ENCODE measurements at regions not wholly inside any gene's neighbourhood (a gene's known extent, or its start where the extent isn't known, plus 50 kb on each side); places are given as distances from the start of the nearest gene placed in this dataset.

DNA sequence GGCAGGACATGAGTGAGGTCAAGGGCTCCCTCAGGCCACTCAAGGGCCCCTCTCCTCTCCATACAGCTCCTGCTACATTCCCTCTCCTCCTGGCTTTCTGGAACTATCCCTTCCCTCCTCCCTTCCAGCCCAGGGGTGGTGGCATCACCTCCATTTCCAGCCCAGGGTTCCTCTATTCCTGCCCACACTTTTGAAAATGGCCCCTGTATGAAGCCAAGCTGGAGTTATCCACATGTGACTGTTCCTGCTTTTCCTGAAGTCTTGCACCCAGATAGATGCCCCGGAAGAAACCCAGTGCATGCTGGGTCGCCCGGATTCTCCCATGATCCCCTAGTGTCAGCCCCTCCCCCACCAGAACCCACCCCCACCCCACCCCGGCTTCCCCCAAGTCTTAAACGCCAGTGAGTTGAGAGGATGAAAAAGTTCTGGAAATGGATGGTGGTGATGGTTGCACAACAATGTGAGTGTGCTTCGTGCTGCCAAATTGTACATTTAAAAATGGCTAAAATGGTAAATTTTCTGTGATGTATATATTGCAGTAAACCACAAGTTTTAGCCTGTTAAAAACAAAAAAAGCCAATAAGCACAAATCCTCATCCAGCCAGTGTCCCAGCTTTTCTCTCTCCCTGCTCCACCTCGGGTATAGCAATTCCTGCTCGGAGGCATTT lies 136.9 kb downstream of the SCARB1 start:
- DNase-seq = no peak

DNA sequence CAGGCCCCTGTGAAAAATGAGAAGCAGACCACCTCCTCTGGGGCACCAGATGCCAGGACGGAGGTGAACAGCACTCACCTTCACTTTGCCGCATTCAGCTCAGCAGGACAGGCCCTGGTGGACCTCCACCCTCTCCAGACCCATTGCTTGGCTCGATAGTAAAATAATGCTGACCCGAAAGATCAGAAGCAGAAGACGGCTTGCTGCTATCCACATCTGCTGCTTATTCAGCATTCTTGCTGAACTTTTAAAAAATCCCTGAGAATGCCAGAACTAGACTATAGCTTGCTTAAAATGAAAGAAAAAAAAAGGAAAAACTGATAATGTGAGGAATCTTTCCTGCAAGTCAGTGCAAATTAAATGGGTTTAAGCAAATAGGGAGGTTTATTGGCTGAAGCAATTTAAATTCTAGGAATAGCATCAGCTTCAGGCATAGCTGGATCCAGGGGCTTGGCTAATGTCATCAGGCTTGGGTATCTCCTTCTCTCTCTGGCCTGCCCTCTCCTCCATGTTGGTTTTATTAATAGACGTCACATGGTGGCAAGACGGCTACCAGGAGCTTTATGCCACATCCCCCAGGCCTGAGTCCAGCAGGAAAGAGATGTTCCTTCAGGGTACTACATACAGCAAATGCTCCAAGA lies 137.9 kb downstream of the SCARB1 start:
- no peak for DNase-seq

DNA sequence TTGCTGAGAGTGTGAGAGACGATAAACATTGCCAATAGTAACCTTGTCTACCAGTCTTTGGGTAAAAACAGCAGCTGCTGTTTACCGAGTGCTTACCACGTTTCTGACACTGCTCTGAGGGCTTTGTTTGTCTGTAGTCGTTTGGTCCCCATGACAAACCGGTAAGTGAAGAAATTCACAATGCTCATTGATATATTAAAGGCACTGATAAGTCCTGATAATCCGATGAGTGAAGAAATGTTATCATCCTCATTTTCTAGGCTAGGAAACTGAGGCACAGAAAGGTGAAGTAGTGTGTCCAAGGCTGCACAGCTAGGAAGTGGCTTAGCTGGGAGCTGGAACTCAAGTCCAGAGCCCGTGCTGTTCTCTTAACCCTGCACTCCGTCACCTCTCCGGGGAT lies 138.6 kb downstream of the SCARB1 start:
- DNase-seq = no peak

DNA sequence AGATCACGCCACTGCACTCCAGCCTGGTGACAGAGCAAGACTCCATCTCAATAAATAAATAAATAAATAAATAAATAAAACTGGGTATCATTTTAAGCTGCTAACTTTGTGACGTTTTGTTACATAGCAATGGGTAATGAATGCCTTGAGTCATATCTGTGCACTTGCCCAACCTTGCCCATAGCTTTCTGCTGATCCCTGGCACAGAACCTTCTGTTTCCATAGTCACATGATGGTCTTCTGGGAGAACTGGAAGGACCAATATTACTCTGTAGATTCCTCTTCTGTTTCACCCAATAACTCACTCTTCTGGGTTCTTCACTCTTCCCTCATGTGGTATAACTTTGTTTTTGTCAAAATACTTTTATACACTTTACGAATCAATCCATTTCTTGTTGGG lies 140.8 kb downstream of the SCARB1 start:
- no peak for DNase-seq

DNA sequence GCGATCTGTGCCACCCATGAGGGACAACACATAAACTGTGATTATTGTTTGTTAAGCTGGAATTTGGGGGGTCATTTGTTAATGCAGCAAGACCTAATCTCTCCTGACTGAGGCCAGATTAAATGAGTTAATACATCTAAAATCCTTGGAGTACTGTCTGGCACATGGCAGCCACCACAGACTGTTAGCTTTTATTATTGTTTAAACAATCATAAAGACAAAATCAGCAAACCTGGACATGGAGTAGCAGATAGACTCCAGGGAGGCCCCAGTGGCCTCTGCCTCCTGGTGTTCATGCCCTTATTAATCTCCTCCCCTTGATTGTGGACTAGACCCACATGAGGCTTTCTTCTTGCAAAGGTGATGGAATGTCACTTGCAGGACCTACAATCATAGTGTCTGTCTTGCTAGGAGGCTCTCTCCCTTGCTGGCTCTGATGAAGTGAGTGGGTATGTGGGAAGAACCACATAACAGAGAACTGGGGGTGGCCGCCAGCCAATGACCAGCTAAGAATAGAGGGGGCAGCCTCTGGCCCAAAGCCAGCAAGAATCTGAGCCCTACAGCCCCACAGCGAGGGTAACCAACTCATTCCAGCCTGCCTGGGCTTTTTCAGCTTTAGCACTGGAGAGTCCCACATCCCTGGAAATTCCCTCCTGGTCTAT lies 142.0 kb downstream of the SCARB1 start:
- no peak for DNase-seq

DNA sequence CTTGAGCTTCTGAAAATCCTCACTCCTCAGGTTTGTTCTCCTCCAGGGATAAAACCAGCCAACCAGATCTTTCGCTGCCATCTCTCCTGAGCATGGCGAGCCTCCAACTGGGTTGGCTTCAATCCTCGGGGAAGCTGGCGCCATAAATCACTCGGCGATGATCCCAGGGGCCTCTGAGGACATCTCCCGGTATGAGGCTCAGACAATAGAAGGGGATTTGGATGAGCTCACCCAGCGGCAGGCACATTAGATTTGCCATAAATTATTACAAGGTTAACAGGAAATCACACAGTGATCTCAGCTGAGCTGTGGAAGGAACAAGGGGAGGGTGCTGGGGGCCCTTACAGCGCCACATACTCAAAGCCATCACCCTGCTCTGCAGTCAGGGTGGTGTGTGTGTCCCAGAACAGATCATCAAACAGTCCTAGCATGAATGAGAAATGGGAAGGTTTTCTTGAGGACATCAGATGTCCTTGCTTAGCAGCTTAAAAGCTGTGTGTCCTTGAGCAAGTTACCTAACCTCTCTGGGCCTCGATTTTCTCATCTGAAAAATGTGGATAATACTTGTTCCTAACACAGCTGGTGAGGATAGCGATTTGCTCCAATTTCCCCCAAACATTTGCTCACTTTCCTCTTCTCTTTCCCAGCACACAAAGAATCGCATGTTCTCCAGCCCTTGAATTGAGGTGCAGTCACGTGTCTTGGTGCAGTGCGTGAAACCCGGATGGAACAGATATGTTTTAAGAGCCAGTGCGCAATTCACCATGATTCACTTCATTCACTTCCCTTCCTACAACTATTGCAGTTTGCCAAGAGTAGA lies 142.8 kb downstream of the SCARB1 start:
- peak; percentile 86 for DNase-seq

DNA sequence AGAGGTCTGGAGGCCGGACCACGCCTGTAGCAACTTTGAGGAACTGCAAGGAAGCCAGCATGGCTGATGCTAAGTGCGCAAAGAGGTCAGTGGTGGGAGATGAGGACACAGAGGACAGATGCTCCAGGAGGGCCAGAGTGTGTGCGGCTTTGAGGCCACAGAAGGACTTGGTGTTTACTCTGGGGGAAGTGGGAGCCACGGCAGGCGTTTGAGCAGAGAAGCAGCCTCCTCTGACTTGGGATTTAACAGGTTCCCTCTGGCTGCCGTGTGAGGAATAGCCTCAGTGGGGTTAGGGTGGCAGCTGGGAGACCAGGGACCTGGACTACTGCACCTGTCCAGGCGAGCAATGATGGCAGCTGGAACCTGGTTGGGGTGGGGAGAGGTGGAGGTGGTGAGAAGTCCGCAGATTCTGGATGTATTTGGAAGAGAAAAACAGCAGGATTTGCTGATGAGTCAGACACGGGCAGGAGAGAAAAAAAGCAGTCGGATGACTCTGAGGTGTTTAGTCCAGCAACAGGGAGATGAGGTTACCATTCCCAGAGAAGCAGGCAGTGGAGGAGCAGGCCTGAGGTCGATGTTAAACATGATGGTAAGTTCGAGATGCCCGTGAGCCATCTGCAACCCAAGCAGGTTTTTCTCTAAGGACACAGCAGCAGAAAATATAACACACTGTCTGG lies 143.5 kb downstream of the SCARB1 start:
- no peak for DNase-seq

DNA sequence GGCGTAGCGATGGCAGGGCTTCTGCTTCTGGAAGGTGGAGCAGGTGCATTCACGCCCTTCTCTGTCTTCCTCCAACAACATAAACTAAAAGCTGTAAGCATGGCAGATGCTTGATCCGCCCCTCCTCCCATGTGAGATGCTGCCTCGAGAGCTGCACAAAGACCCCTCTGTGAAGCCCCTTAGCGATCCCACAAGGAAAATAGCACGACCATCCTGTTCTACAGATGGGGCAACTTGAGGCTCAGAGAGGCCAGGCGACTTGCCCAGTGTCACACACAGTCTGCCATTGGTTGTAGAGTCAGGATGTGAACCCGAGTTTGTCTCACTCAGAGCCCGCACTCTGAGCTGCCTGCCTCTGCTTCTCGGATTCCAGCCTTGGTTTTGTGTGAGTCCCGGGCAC lies 144.4 kb downstream of the SCARB1 start:
- DNase-seq = no peak

DNA sequence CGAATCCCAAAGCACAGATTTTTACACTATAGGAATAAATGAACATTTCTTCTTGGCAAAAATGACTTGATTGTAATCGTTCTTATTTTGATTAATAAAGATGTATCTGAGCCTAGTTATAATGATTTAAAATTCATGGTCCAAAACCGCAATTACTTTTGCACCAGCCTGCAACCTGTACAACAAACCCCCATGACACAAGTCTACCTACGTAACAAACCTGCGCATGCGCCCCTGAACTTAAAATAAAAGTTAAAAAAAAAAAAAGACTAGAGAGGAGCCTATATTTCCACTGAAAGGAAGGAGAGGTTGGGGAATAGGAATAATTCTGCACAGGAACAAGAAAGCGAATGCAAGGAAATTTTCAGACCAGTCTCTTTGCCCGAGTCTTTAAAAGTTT lies 145.2 kb downstream of the SCARB1 start:
- no peak for DNase-seq

DNA sequence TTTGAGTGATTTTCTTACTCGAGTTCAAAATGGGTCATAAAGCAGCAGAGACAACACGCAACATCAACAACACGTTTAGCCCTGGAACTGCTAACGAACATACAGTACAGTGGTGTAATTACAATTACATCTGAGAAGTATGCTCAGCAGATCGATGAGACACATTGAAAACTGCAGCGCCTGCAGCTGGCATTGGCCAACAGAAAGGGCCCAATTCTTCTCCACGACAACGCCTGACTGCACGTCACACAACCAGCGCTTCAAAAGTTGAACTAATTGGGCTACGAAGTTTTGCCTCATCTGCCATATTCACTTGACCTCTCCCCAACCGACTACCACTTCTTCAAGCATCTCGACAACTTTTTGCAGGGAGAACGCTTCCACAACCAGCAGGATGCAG lies 145.6 kb downstream of the SCARB1 start:
- no peak for DNase-seq

DNA sequence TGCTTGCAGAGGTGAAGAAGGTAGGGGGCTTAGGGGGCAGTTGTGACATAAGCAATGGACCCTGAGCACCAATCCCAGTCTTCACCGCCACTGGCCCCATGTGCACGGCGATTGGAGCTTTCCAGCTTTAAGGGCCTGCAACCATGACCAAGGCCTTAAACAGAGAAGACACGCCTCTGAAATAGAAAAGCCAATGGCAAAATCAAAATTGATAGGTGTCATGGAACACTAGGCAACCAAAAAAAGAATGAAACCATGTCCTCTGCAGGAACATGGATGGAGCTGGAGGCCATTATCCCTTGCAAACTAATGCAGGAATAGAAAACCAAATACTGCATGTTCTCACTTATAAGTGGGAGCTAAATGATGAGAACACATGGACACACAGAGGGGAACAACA lies 146.3 kb downstream of the SCARB1 start:
- no peak for DNase-seq

DNA sequence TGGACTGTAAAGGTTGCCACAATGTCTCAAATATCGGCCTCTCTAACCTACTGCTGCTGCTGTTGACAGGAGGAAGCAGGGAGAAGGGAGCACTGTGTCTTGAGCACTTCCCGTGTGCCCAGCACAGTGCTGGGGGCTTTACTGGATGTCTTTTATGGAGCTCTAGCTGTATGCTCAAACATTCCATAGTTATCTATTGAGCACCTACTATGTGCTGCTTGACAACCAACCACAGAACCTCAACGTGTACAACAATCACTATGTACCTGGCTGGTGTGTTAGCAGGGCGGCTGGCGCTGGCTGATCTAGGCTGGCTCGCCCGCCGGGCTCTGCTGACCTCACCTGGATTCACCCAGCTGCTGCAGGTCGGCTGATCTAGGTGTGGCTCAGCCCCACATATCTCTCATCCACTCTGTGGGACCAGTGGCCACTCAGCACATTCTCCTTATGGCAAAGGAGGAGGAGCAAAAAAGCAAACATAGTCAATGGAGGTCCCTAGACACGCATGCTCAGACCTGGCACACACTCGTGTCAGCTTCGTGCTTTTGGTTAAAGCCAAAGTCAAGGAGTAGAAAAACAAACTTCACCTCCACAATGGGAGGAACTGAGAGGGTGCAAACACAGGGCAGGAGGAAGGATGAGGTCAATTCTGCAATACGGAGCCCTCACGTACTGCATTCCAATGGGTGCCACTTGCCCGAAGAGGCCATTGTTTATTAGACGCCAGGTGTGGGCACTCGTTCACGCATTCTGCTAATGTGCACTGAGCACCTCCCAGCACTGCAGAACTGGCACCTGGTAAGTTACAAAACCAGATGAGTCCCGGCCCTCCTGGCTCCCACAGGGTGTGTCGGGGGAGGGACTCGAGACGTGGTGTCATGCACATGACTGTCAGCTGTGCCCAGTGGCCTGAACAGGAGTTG lies 147.2 kb downstream of the SCARB1 start:
- DNase-seq = peak; percentile 95

DNA sequence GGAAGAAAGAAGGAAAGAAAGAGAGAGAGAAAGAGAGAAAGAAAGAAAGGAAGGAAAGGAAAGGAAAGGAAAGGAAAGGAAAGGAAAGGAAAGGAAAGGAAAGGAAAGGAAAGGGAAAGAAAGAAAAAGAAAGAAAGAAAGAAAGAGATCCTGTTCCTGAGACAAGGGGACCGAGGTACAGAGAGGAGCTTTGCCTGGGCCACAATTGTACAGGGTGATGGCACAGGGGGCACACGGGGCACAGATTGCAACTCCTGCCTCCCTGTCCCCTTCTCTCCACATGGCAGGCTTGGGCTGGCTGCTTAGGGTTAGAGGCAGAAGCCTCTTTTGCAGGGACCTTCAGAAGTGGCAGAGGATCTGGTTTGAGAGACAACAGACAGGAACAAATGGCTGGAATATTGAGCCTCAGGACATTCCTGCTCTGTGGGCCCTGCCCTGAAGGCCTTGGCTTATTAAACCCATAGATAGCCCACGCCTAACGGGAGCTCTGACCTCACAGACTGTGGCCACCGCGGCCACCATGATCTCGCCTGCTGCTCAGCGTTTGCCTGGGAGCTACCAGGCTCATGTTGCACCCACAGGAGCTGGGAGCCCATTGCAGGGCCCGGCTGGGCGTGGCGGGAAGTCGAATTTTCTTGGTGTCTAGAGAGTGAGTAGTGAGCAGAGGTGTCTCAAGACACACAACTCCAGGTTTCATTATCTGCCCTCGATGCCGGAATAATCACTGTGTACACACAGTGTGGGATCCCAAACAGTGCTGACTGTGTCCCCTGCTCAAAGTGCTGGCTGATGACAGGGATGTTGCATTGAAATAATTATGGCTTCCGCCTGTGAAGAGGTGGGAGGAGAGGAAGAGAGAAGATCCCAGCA lies 147.9 kb upstream of the NCOR2 start:
- peak; percentile 39 for DNase-seq

DNA sequence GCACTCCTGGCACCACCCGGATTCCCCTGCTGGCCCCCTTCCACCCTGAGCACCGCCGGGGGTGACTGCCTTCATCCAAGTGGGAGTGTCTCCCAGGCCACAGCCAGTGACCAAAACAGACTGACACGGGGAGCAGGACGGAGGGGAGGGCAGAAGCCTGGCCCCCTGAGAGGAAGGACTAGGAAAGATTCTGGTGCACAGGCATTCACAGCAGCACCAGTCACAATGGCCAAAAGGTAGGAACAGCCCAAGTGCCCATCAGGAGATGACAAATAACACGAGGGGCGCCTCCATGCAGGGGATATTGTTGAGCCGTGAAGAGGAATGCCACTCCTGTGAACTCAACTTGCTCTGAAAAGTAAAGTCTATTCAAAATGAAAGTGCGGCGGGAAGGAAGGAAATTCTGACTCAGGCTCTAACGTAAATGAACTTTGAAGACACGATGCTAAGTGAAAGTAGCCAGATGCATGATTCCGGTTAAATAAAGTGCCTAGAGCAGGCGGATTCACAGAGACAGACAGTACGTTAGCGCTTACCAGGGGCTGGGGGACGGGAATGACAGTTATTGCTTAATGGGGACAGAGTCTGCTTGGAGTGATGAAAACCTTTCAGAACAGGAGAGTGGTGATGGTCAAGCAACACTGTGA lies 146.1 kb upstream of the NCOR2 start:
- DNase-seq = no peak

DNA sequence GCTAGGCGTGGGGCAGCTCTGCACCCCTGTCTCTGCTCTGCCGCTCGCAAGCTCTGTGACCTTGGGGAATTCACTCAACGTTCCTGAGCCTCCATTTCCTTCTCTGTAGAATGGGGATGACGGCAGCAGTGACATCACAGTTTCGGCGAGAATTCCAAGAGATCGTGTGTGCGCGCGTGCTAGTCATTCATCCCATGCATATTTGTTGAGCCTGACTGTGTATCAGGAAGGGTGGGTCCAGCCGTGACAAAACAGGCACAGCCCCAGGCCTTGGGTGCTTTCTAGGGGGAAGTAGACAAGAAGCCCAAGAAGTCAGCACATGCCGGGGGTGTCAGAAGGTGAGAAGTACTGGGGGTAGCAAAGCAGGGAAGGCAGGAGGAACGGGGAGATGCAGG lies 145.6 kb upstream of the NCOR2 start:
- DNase-seq = no peak

DNA sequence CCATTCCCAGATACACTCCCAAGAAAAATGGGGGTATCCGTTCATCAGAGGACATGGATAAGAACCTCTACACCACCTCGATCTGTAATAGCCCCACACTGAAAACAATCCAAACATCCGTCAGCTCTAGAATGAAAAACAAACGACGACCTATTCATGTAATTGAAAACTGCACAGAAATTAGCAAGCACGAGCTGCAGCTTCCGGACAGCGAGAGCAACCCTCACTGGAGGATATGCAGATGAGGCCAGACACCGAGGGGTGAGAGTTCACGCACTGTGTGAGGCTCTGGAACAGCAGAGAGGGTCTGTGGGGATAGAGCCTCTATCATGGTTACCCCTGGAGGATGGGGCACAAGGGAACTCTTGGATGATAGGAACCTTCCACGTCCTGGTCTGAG lies 143.9 kb upstream of the NCOR2 start:
- no peak for DNase-seq

DNA sequence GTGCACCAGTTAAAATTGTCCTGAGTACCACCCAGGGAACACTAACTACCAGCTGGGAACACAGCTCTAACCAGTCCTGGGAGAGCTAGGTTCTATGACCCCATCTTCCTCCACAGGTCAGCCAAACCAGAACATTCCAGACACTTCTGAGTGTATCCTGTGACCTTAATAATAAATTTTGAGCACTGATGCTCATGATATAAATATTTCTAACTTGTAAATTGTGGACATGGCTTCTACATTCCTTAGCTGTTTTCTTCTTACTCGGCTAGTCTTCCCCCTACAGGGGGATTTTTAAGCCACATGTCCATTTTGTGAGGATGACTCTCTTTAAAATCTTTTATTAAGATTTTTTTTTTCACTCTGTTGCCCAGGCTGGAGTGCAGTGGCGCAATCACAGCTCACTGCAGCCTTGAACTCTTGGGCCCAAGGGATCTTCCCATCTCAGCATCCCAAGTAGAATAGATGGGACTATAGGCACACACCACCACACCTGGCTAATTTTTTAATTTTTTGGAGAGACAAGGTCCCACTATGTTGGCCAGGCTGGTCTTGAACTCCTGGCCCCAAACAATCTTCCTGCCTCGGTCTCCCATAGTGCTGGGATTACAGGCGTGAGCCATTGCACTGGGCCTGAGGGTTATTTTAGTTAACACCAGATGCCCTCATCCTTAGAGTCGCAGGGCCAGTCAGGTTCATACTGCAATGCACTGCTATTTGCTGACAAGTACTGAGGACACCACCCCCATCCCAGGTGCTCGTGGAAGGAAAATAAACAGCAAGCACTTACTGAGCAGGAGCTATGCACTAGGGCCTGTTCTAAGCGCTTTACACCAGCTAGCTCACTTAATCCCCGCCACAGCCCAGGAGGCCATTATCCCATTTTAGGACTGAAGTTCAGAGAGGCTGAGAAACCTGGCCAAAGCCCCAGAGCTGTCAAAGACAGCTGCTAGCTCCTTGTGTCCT lies 142.6 kb upstream of the NCOR2 start:
- DNase-seq = no peak

DNA sequence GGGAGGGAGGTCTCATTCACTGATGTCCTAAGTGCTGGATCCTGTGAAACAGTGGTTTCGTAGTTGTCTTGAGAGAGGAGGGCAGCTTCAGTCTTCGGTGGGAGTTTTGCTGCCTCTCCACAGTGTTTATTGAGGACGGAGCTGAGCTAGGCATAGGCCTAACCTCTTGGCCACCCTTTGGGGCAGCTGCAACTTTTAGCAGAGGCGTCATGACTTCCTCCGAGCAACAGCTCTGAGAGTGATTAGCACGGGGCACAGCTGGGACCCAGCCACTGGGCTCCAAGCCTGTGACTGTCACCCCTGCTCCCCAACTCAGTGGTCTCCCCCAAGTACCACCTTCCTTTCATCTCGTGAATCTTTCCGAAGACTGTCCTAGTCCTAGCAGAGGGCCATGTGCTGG lies 139.9 kb upstream of the NCOR2 start:
- no peak for DNase-seq

DNA sequence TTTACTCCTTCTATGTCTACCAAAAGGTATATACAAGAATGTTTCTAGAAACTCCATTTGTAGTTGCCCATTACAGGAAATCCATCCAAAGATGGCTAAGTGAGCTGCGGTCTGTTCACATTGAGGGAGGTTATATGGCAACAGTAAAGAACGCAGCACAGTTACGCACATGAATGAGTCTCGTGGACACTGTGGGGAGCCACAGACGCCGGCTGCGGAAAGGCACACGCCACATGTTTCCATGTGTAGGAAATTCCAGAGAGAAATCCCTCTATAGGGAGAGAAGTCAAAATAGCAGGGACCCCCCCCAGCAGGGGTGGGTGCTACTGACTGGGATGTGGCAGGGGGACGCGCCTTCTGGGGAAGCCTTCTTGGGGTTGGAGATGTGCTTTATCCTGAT lies 139.0 kb upstream of the NCOR2 start:
- DNase-seq = no peak
